ENCODE measurements at regions not wholly inside any gene's neighbourhood (a gene's known extent, or its start where the extent isn't known, plus 50 kb on each side); places are given as distances from the start of the nearest gene placed in this dataset.

GRCh38 chr12:67141296-67142018, 127.7 kb upstream of the CAND1 start:
- no peak overlapping the region for H3K9ac ChIP-seq (ENCODE audit: low read length in 2 of 2)
- no peak overlapping the region for H3K4me3 ChIP-seq (ENCODE audit: low read length in 2 of 2)
- no peaks in the 10 kb centered on the region for H3K9me3 ChIP-seq (ENCODE audit: control insufficient read depth in 2 of 2, low read length in 2 of 2)
- no peak overlapping the region for H3K27ac ChIP-seq (ENCODE audit: low read length)
- H3K36me3 ChIP-seq (ENCODE audit: control insufficient read depth in 2 of 2, insufficient read depth in 2 of 2, low read length in 2 of 2) = no peaks in the 10 kb centered on the region
- peaks cover 0 to 5% of the 10 kb centered on the region in 2 donors for H3K27me3 ChIP-seq (ENCODE audit: control insufficient read depth in 1 of 2, insufficient read depth in 2 of 2, low read length in 2 of 2)
- H3K4me1 ChIP-seq (ENCODE audit: control insufficient read depth, insufficient read depth, low read length) = no peaks in the 10 kb centered on the region

GRCh38 chr12:67145692-67146091, 123.5 kb upstream of the CAND1 start:
- Histone ChIP-seq H3K4me1 (ENCODE audit: control insufficient read depth, insufficient read depth, low read length) (no peaks in the 10 kb centered on the region), H3K9me3 (ENCODE audit: control insufficient read depth in 2 of 2, low read length in 2 of 2) (no peaks in the 10 kb centered on the region), H3K27me3 (ENCODE audit: control insufficient read depth in 1 of 2, insufficient read depth in 2 of 2, low read length in 2 of 2) (no peaks in the 10 kb centered on the region), H3K9ac (ENCODE audit: low read length in 2 of 2) (no peak overlapping the region), H3K27ac (ENCODE audit: low read length) (no peak overlapping the region), H3K4me3 (ENCODE audit: low read length in 2 of 2) (no peak overlapping the region), H3K36me3 (ENCODE audit: control insufficient read depth in 2 of 2, insufficient read depth in 2 of 2, low read length in 2 of 2) (no peaks in the 10 kb centered on the region)

- H3K27ac ChIP-seq (ENCODE audit: low read length) = no peak overlapping the region
- no peaks in the 10 kb centered on the region for H3K9me3 ChIP-seq (ENCODE audit: control insufficient read depth in 2 of 2, low read length in 2 of 2)
- H3K9ac ChIP-seq (ENCODE audit: low read length in 2 of 2) = no peak overlapping the region
- no peaks in the 10 kb centered on the region for H3K36me3 ChIP-seq (ENCODE audit: control insufficient read depth in 2 of 2, insufficient read depth in 2 of 2, low read length in 2 of 2)
- H3K27me3 ChIP-seq (ENCODE audit: control insufficient read depth in 1 of 2, insufficient read depth in 2 of 2, low read length in 2 of 2) = no peaks in the 10 kb centered on the region
- H3K4me3 ChIP-seq (ENCODE audit: low read length in 2 of 2) = no peak overlapping the region
- H3K4me1 ChIP-seq (ENCODE audit: control insufficient read depth, insufficient read depth, low read length) = no peaks in the 10 kb centered on the region
Observed at GRCh38 chr12:67147030-67147429, 122.1 kb upstream of the CAND1 start.

- Histone ChIP-seq H3K4me3 (ENCODE audit: low read length in 2 of 2) (no peak overlapping the region), H3K4me1 (ENCODE audit: control insufficient read depth, insufficient read depth, low read length) (no peaks in the 10 kb centered on the region), H3K9me3 (ENCODE audit: control insufficient read depth in 2 of 2, low read length in 2 of 2) (no peaks in the 10 kb centered on the region), H3K27ac (ENCODE audit: low read length) (no peak overlapping the region), H3K27me3 (ENCODE audit: control insufficient read depth in 1 of 2, insufficient read depth in 2 of 2, low read length in 2 of 2) (no peaks in the 10 kb centered on the region), H3K9ac (ENCODE audit: low read length in 2 of 2) (no peak overlapping the region), H3K36me3 (ENCODE audit: control insufficient read depth in 2 of 2, insufficient read depth in 2 of 2, low read length in 2 of 2) (no peaks in the 10 kb centered on the region)
Observed at GRCh38 chr12:67147447-67147846, 121.7 kb upstream of the CAND1 start.

GRCh38 chr12:67148265-67148664, 120.9 kb upstream of the CAND1 start:
- Histone ChIP-seq H3K4me3 (ENCODE audit: low read length in 2 of 2) (no peak overlapping the region), H3K9ac (ENCODE audit: low read length in 2 of 2) (no peak overlapping the region), H3K4me1 (ENCODE audit: control insufficient read depth, insufficient read depth, low read length) (no peaks in the 10 kb centered on the region), H3K9me3 (ENCODE audit: control insufficient read depth in 2 of 2, low read length in 2 of 2) (no peaks in the 10 kb centered on the region), H3K36me3 (ENCODE audit: control insufficient read depth in 2 of 2, insufficient read depth in 2 of 2, low read length in 2 of 2) (no peaks in the 10 kb centered on the region), H3K27ac (ENCODE audit: low read length) (no peak overlapping the region), H3K27me3 (ENCODE audit: control insufficient read depth in 1 of 2, insufficient read depth in 2 of 2, low read length in 2 of 2) (no peaks in the 10 kb centered on the region)

GRCh38 chr12:67151886-67152285, 117.3 kb upstream of the CAND1 start:
- H3K9me3 ChIP-seq (ENCODE audit: control insufficient read depth in 2 of 2, low read length in 2 of 2) = no peaks in the 10 kb centered on the region
- H3K4me1 ChIP-seq (ENCODE audit: control insufficient read depth, insufficient read depth, low read length) = no peaks in the 10 kb centered on the region
- H3K27ac ChIP-seq (ENCODE audit: low read length) = no peak overlapping the region
- no peak overlapping the region for H3K9ac ChIP-seq (ENCODE audit: low read length in 2 of 2)
- no peaks in the 10 kb centered on the region for H3K36me3 ChIP-seq (ENCODE audit: control insufficient read depth in 2 of 2, insufficient read depth in 2 of 2, low read length in 2 of 2)
- no peaks in the 10 kb centered on the region for H3K27me3 ChIP-seq (ENCODE audit: control insufficient read depth in 1 of 2, insufficient read depth in 2 of 2, low read length in 2 of 2)
- no peak overlapping the region for H3K4me3 ChIP-seq (ENCODE audit: low read length in 2 of 2)

- Histone ChIP-seq H3K4me3 (ENCODE audit: low read length in 2 of 2) (no peak overlapping the region), H3K4me1 (ENCODE audit: control insufficient read depth, insufficient read depth, low read length) (no peaks in the 10 kb centered on the region), H3K27me3 (ENCODE audit: control insufficient read depth in 1 of 2, insufficient read depth in 2 of 2, low read length in 2 of 2) (no peaks in the 10 kb centered on the region), H3K36me3 (ENCODE audit: control insufficient read depth in 2 of 2, insufficient read depth in 2 of 2, low read length in 2 of 2) (no peaks in the 10 kb centered on the region), H3K9me3 (ENCODE audit: control insufficient read depth in 2 of 2, low read length in 2 of 2) (no peaks in the 10 kb centered on the region), H3K27ac (ENCODE audit: low read length) (no peak overlapping the region), H3K9ac (ENCODE audit: low read length in 2 of 2) (no peak overlapping the region)
Observed at GRCh38 chr12:67152451-67152850, 116.7 kb upstream of the CAND1 start.

GRCh38 chr12:67154901-67155300, 114.3 kb upstream of the CAND1 start:
- Histone ChIP-seq H3K9ac (ENCODE audit: low read length in 2 of 2) (no peak overlapping the region), H3K9me3 (ENCODE audit: control insufficient read depth in 2 of 2, low read length in 2 of 2) (no peaks in the 10 kb centered on the region), H3K27ac (ENCODE audit: low read length) (no peak overlapping the region), H3K4me1 (ENCODE audit: control insufficient read depth, insufficient read depth, low read length) (no peaks in the 10 kb centered on the region), H3K4me3 (ENCODE audit: low read length in 2 of 2) (no peak overlapping the region), H3K27me3 (ENCODE audit: control insufficient read depth in 1 of 2, insufficient read depth in 2 of 2, low read length in 2 of 2) (no peaks in the 10 kb centered on the region), H3K36me3 (ENCODE audit: control insufficient read depth in 2 of 2, insufficient read depth in 2 of 2, low read length in 2 of 2) (no peaks in the 10 kb centered on the region)

GRCh38 chr12:67155863-67156262, 113.3 kb upstream of the CAND1 start:
- no peak overlapping the region for H3K27ac ChIP-seq (ENCODE audit: low read length)
- no peak overlapping the region for H3K4me3 ChIP-seq (ENCODE audit: low read length in 2 of 2)
- no peaks in the 10 kb centered on the region for H3K36me3 ChIP-seq (ENCODE audit: control insufficient read depth in 2 of 2, insufficient read depth in 2 of 2, low read length in 2 of 2)
- no peaks in the 10 kb centered on the region for H3K27me3 ChIP-seq (ENCODE audit: control insufficient read depth in 1 of 2, insufficient read depth in 2 of 2, low read length in 2 of 2)
- H3K9ac ChIP-seq (ENCODE audit: low read length in 2 of 2) = no peak overlapping the region
- H3K4me1 ChIP-seq (ENCODE audit: control insufficient read depth, insufficient read depth, low read length) = no peaks in the 10 kb centered on the region
- H3K9me3 ChIP-seq (ENCODE audit: control insufficient read depth in 2 of 2, low read length in 2 of 2) = no peaks in the 10 kb centered on the region

GRCh38 chr12:67161322-67161918, 107.7 kb upstream of the CAND1 start:
- Histone ChIP-seq H3K9me3 (ENCODE audit: control insufficient read depth in 2 of 2, low read length in 2 of 2) (no peaks in the 10 kb centered on the region), H3K27ac (ENCODE audit: low read length) (no peak overlapping the region), H3K9ac (ENCODE audit: low read length in 2 of 2) (no peak overlapping the region), H3K4me3 (ENCODE audit: low read length in 2 of 2) (no peak overlapping the region), H3K27me3 (ENCODE audit: control insufficient read depth in 1 of 2, insufficient read depth in 2 of 2, low read length in 2 of 2) (no peaks in the 10 kb centered on the region), H3K4me1 (ENCODE audit: control insufficient read depth, insufficient read depth, low read length) (no peaks in the 10 kb centered on the region), H3K36me3 (ENCODE audit: control insufficient read depth in 2 of 2, insufficient read depth in 2 of 2, low read length in 2 of 2) (no peaks in the 10 kb centered on the region)

GRCh38 chr12:67173258-67173657, 95.9 kb upstream of the CAND1 start:
- Histone ChIP-seq H3K4me3 (ENCODE audit: low read length in 2 of 2) (no peak overlapping the region), H3K27ac (ENCODE audit: low read length) (no peak overlapping the region), H3K27me3 (ENCODE audit: control insufficient read depth in 1 of 2, insufficient read depth in 2 of 2, low read length in 2 of 2) (no peaks in the 10 kb centered on the region), H3K9me3 (ENCODE audit: control insufficient read depth in 2 of 2, low read length in 2 of 2) (no peaks in the 10 kb centered on the region), H3K36me3 (ENCODE audit: control insufficient read depth in 2 of 2, insufficient read depth in 2 of 2, low read length in 2 of 2) (no peaks in the 10 kb centered on the region), H3K9ac (ENCODE audit: low read length in 2 of 2) (no peak overlapping the region), H3K4me1 (ENCODE audit: control insufficient read depth, insufficient read depth, low read length) (no peaks in the 10 kb centered on the region)

Data from stomach smooth muscle (tissue), 2 donors.